ENCODE measurements at regions not wholly inside any gene's neighbourhood (a gene's known extent, or its start where the extent isn't known, plus 50 kb on each side); places are given as distances from the start of the nearest gene placed in this dataset.

GRCh38 chr5:30500513-30500912 lies 693.0 kb upstream of the CDH6 start:
- FAIRE-seq = no peak
- H3K79me1 ChIP-seq (ENCODE audit: low read depth, low read length) = no peaks in the 10 kb centered on the region
- POLR2A ChIA-PET (ENCODE audit: partially characterized antibody) = no interaction called here
- TF ChIP-seq TCF12 (IDR thresholded peaks at IDR 0.05; ENCODE audit: low read depth, low read length) = no peak
- no peak for TF ChIP-seq SIN3A (conservative IDR thresholded peaks at IDR 0.05 in 1 of 2, IDR thresholded peaks at IDR 0.05 in 1 of 2; ENCODE audit: low read depth in 1 of 2, low read length in 2 of 2)
- TF ChIP-seq CREB1 (IDR thresholded peaks at IDR 0.05) = no peak
- no peak for TF ChIP-seq MAX (IDR thresholded peaks at IDR 0.05)
- no peak for TF ChIP-seq ASH2L (IDR thresholded peaks at IDR 0.05; ENCODE audit: low read length)
- TF ChIP-seq BCL11A (IDR thresholded peaks at IDR 0.05; ENCODE audit: low read depth in 2 of 2, low read length in 2 of 2) = no peak
- no peak for TF ChIP-seq TAF7 (optimal IDR thresholded peaks at IDR 0.05; ENCODE audit: borderline replicate concordance, low read depth, low read length)
- no peak for TF ChIP-seq SP4 (IDR thresholded peaks at IDR 0.05; ENCODE audit: low read length)
- TF ChIP-seq TEAD4 (IDR thresholded peaks at IDR 0.05; ENCODE audit: low read depth, low read length) = no peak
- TF ChIP-seq RXRA (IDR thresholded peaks at IDR 0.05; ENCODE audit: insufficient read depth, low read depth, low read length) = no peak
- TF ChIP-seq HDAC2 (IDR thresholded peaks at IDR 0.05; ENCODE audit: borderline replicate concordance in 1 of 2, low read depth in 2 of 2, low read length in 2 of 2) = no peak
- TF ChIP-seq KDM4A (IDR thresholded peaks at IDR 0.05; ENCODE audit: low read depth, low read length, severe bottlenecking) = no peak
- no peak for TF ChIP-seq JUND (IDR thresholded peaks at IDR 0.05; ENCODE audit: low read length)

More at GRCh38 chr5:30500513-30500912, 693.0 kb upstream of the CDH6 start:
- no peak overlapping the region for H3K56ac ChIP-seq (replicated peaks; ENCODE audit: insufficient read length, low read depth, low read length)
- H4K20me1 ChIP-seq (replicated peaks in 1 of 2; ENCODE audit: control insufficient read depth in 1 of 2, insufficient read depth in 2 of 2, low read length in 2 of 2) = no peaks in the 10 kb centered on the region
- H2BK5ac ChIP-seq (ENCODE audit: low read depth, low read length) = no peak overlapping the region
- H2BK120ac ChIP-seq (replicated peaks; ENCODE audit: low read depth, low read length) = no peak overlapping the region
- H4K91ac ChIP-seq (replicated peaks; ENCODE audit: insufficient read length, low read length) = no peak overlapping the region
- H3K4me2 ChIP-seq (ENCODE audit: insufficient read depth in 1 of 2, low read depth in 2 of 2, low read length in 2 of 2) = no peak overlapping the region
- H3K14ac ChIP-seq (ENCODE audit: insufficient read length) = no peak overlapping the region
- H3K27me3 ChIP-seq (replicated peaks in 1 of 4; ENCODE audit: control insufficient read depth in 3 of 4, extremely low read depth in 1 of 4, insufficient read depth in 3 of 4, low read length in 3 of 4) = no peaks in the 10 kb centered on the region
- H3K36me3 ChIP-seq (ENCODE audit: control insufficient read depth in 2 of 4, insufficient read depth in 4 of 4, low read length in 3 of 4) = no peaks in the 10 kb centered on the region
- no peaks in the 10 kb centered on the region for H3K9me3 ChIP-seq (ENCODE audit: insufficient read depth in 2 of 2, low read depth in 1 of 2, low read length in 1 of 2)
- peaks cover 0 to 3% (median 1%) of the 10 kb centered on the region in 4 experiments; a peak in 1 of 7 replicates for H3K4me1 ChIP-seq (replicated peaks in 1 of 4; ENCODE audit: control insufficient read depth in 3 of 4, insufficient read depth in 4 of 4, low read length in 3 of 4)
- no peak overlapping the region for H2AK5ac ChIP-seq (ENCODE audit: low read depth, low read length)
- no peak overlapping the region for H3K27ac ChIP-seq (ENCODE audit: low read depth, low read length)
- no peak overlapping the region for H2BK15ac ChIP-seq (ENCODE audit: low read length)
- CTCF ChIA-PET (ENCODE audit: partially characterized antibody) = interaction anchor here (1.6 kb wide), 1 partner anchor 99 kb away, joined by 3 read pairs; no protein-coding TSS in a partner anchor
- no peak overlapping the region for H2AFZ ChIP-seq (ENCODE audit: low read length)
- no peak overlapping the region for H2BK12ac ChIP-seq (ENCODE audit: low read depth, low read length)
- H3K23me2 ChIP-seq (ENCODE audit: low read depth, low read length) = no peaks in the 10 kb centered on the region
- no peaks in the 10 kb centered on the region for H3K79me2 ChIP-seq (ENCODE audit: control insufficient read depth in 1 of 2, insufficient read depth in 2 of 2, low read length in 2 of 2)
- 89% methylated on average over 2 of the region's 2 CpGs; no CpG with 5 or more reads in 1 of the 2 experiments for WGBS, 2 experiments (ENCODE audit: extremely low coverage in 1 of 2, insufficient coverage in 1 of 2, insufficient read length in 1 of 2, insufficient replicate concordance in 2 of 2, low coverage in 1 of 2, low lambda C conversion rate in 2 of 2, missing lambda C conversion rate in 1 of 2)
- H3K23ac ChIP-seq (ENCODE audit: insufficient read length) = no peak overlapping the region
- H3K18ac ChIP-seq (ENCODE audit: extremely low read depth, low read length) = no peak overlapping the region
- no peak overlapping the region for H3K4ac ChIP-seq (replicated peaks; ENCODE audit: insufficient read length, low read depth, low read length)
- H2BK20ac ChIP-seq (ENCODE audit: low read length) = no peak overlapping the region
- no peak overlapping the region for H4K5ac ChIP-seq (ENCODE audit: insufficient read length, low read depth, low read length)
- H3K9ac ChIP-seq (replicated peaks in 1 of 4; ENCODE audit: extremely low read depth in 1 of 4, low read depth in 3 of 4, low read length in 3 of 4) = no peak overlapping the region
- DNase-seq (ENCODE audit: low read depth in 1 of 2, low spot score in 2 of 2) = no peak
- H3K4me3 ChIP-seq (ENCODE audit: extremely low read depth in 1 of 4, insufficient read depth in 2 of 4, low read depth in 3 of 4, low read length in 4 of 4) = no peak overlapping the region
- H4K8ac ChIP-seq (ENCODE audit: extremely low read depth, insufficient read depth, low read length) = no peak overlapping the region

All from H1 (cell line).